ENCODE measurements at regions not wholly inside any gene's neighbourhood (a gene's known extent, or its start where the extent isn't known, plus 50 kb on each side); places are given as distances from the start of the nearest gene placed in this dataset.
"Not testable (repeated sequence)": the region's sequence is repeated elsewhere in the genome, so short reads cannot be mapped to it uniquely, and the experiment has no call there.

- no peak for DNase-seq (ENCODE audit: extremely low read depth, low read depth)
- no peak for TF ChIP-seq CTCF (IDR thresholded peaks at IDR 0.05; ENCODE audit: low read depth, low read length)
Observed at GRCh38 chr2:44102790-44103562, 65.7 kb upstream of the PPM1B start.

GRCh38 chr2:44103639-44104038 is 65.0 kb upstream of the PPM1B start:
- no peak for DNase-seq (ENCODE audit: extremely low read depth, low read depth)
- no peak for TF ChIP-seq CTCF (IDR thresholded peaks at IDR 0.05; ENCODE audit: low read depth, low read length)

GRCh38 chr2:44104855-44105271 is 63.8 kb upstream of the PPM1B start:
- no peak for TF ChIP-seq CTCF (IDR thresholded peaks at IDR 0.05; ENCODE audit: low read depth, low read length)
- DNase-seq (ENCODE audit: extremely low read depth, low read depth): no peak

GRCh38 chr2:44106509-44106908 is 62.2 kb upstream of the PPM1B start:
- not testable (repeated sequence) for DNase-seq (ENCODE audit: extremely low read depth, low read depth)

GRCh38 chr2:44107086-44107740 is 61.5 kb upstream of the PPM1B start:
- no peak for TF ChIP-seq CTCF (IDR thresholded peaks at IDR 0.05; ENCODE audit: low read depth, low read length)
- DNase-seq (ENCODE audit: extremely low read depth, low read depth): no peak

- no peak for TF ChIP-seq CTCF (IDR thresholded peaks at IDR 0.05; ENCODE audit: low read depth, low read length)
- DNase-seq (ENCODE audit: extremely low read depth, low read depth): no peak
Observed at GRCh38 chr2:44107974-44108373, 60.7 kb upstream of the PPM1B start.

- no peak for DNase-seq (ENCODE audit: extremely low read depth, low read depth)
- TF ChIP-seq CTCF (IDR thresholded peaks at IDR 0.05; ENCODE audit: low read depth, low read length): no peak
Observed at GRCh38 chr2:44109166-44109565, 59.5 kb upstream of the PPM1B start.

All from AG09319 (cell line).